GM19395 (cell line): ENCODE measurements at regions not wholly inside any gene's neighbourhood (a gene's known extent, or its start where the extent isn't known, plus 50 kb on each side); places are given as distances from the start of the nearest gene placed in this dataset.
"Not testable (repeated sequence)": the region's sequence is repeated elsewhere in the genome, so short reads cannot be mapped to it uniquely, and the experiment has no call there.

Source experiments
- ATAC-seq: cut with Tn5 transposase; IDR thresholded peaks from one replicate; pipeline ENCODE4 v1.9.1; 2021; ENCODE audit warnings: mild to moderate bottlenecking, moderate library complexity; ENCODE audit not compliant: unreplicated experiment

- no peak for ATAC-seq
Observed at GRCh38 chr5:159493696-159494095, 163.4 kb upstream of the IL12B start.

GRCh38 chr5:159496773-159497172 is 166.5 kb upstream of the IL12B start:
- ATAC-seq = no peak

GRCh38 chr5:159497221-159497620 is 166.9 kb upstream of the IL12B start:
- no peak for ATAC-seq

- no peak for ATAC-seq
Observed at GRCh38 chr5:159498630-159499029, 168.3 kb upstream of the IL12B start.

GRCh38 chr5:159502116-159502515 is 171.8 kb upstream of the IL12B start:
- ATAC-seq = not testable (repeated sequence)

GRCh38 chr5:159503236-159503635 is 172.9 kb upstream of the IL12B start:
- ATAC-seq = no peak

- ATAC-seq = no peak
Observed at GRCh38 chr5:159504106-159504856, 174.0 kb upstream of the IL12B start.

GRCh38 chr5:159504857-159505304 is 174.6 kb upstream of the IL12B start:
- ATAC-seq = no peak

GRCh38 chr5:159507055-159507454 is 176.8 kb upstream of the IL12B start:
- ATAC-seq = no peak

GRCh38 chr5:159507661-159508060 is 177.4 kb upstream of the IL12B start:
- ATAC-seq = no peak

- ATAC-seq = no peak
Observed at GRCh38 chr5:159508344-159508743, 178.1 kb upstream of the IL12B start.

- ATAC-seq = no peak
Observed at GRCh38 chr5:159509002-159509660, 178.8 kb upstream of the IL12B start.

GRCh38 chr5:159510282-159510681 is 180.0 kb upstream of the IL12B start:
- ATAC-seq = no peak

- ATAC-seq = no peak
Observed at GRCh38 chr5:159511570-159511969, 181.3 kb upstream of the IL12B start.

- no peak for ATAC-seq
Observed at GRCh38 chr5:159512064-159512463, 181.8 kb upstream of the IL12B start.

GRCh38 chr5:159514229-159514810 is 184.0 kb upstream of the IL12B start:
- ATAC-seq = no peak

- no peak for ATAC-seq
Observed at GRCh38 chr5:159515197-159515596, 184.9 kb upstream of the IL12B start.

- peak; percentile 96 for ATAC-seq
Observed at GRCh38 chr5:159515909-159516415, 185.7 kb upstream of the IL12B start.

- no peak for ATAC-seq
Observed at GRCh38 chr5:159518371-159518770, 188.1 kb upstream of the IL12B start.

GRCh38 chr5:159519365-159519764 is 189.1 kb upstream of the IL12B start:
- ATAC-seq = no peak

- ATAC-seq = no peak
Observed at GRCh38 chr5:159522841-159523240, 192.6 kb upstream of the IL12B start.

- not testable (repeated sequence) for ATAC-seq
Observed at GRCh38 chr5:159524279-159524678, 194.0 kb upstream of the IL12B start.
